Adrenal gland (tissue), 5 donors: ENCODE measurements at regions not wholly inside any gene's neighbourhood (a gene's known extent, or its start where the extent isn't known, plus 50 kb on each side); places are given as distances from the start of the nearest gene placed in this dataset.

Experiments
- CTCF ChIP-seq, 6 experiments: fragments of 450-650 bp in 4 of 6; fragments of 200-600 bp in 2 of 6; sonication (generic) in 1 of 6; IDR thresholded peaks; 1 replicate in 5 of 6; 2 replicates in 1 of 6; pipeline versions ENCODE4 v1.5.1 to v1.8.0; 2016 to 2021; ENCODE audit warnings: antibody characterized with exemption in 6 of 6, mild to moderate bottlenecking in 2 of 6, moderate library complexity in 1 of 6
- POLR2A ChIP-seq, 2 donors: fragments of 450-650 bp; IDR thresholded peaks; one replicate each; pipeline ENCODE4 v1.6.1; 2017; ENCODE audit warnings: antibody characterized with exemption in 2 of 2, mild to moderate bottlenecking in 2 of 2, moderate library complexity in 1 of 2
- donor health status: DM: no; HTN: no; CAD: no.

- TF ChIP-seq POLR2A (IDR thresholded peaks at IDR 0.05) (no peak), CTCF (IDR thresholded peaks at IDR 0.05) (no peak)
These were observed 284.8 kb downstream of the SMOC2 start for GRCh38 chr6:168725802-168726201.
